Transverse colon (tissue), 4 donors: ENCODE measurements at regions not wholly inside any gene's neighbourhood (a gene's known extent, or its start where the extent isn't known, plus 50 kb on each side); places are given as distances from the start of the nearest gene placed in this dataset.

Source experiments
- DNase-seq: peaks from one replicate; pipeline ENCODE4 v3.0.0-alpha.2; 2019
- H3K27ac ChIP-seq, 4 donors: fragments of 200-600 bp; sonication (generic); 2 replicates each; pipeline ENCODE4 v1.5.1; 2016 to 2018; ENCODE audit warnings: inconsistent platforms in 4 of 4
- H3K27me3 ChIP-seq: fragments of 200-600 bp; sonication (generic); 2 replicates; pipeline ENCODE4 v1.5.1; 2017; ENCODE audit warnings: inconsistent platforms
- H3K36me3 ChIP-seq, 4 donors: fragments of 200-600 bp; sonication (generic); 2 replicates each; pipeline ENCODE4 v1.5.1; 2017 to 2019; ENCODE audit warnings: inconsistent platforms in 4 of 4
- H3K4me1 ChIP-seq, 4 donors: fragments of 200-600 bp; sonication (generic); 2 replicates each; pipeline ENCODE4 v1.5.1; 2017 to 2020; ENCODE audit warnings: inconsistent platforms in 4 of 4
- H3K4me3 ChIP-seq, 4 donors: fragments of 200-600 bp; sonication (generic); 1 replicate in 1 of 4; 2 replicates in 3 of 4; pipeline versions ENCODE4 v1.5.1 to v1.6.1; 2017 to 2019; ENCODE audit warnings: inconsistent platforms in 4 of 4
- H3K9me3 ChIP-seq, 2 donors: fragments of 200-600 bp; sonication (generic); 2 replicates each; pipeline ENCODE4 v1.5.1; 2017 to 2019; ENCODE audit warnings: inconsistent platforms in 2 of 2
- EP300 ChIP-seq: sonication (generic); formaldehyde crosslinking; IDR thresholded peaks from one replicate; pipeline ENCODE4 v1.6.1; 2017; ENCODE audit warnings: antibody characterized with exemption, low read depth
- POLR2A ChIP-seq: fragments of 450-650 bp; IDR thresholded peaks from one replicate; pipeline ENCODE4 v1.6.1; 2016; ENCODE audit warnings: antibody characterized with exemption, mild to moderate bottlenecking, moderate library complexity
- POLR2AphosphoS5 ChIP-seq, 3 donors: sonication (generic); formaldehyde crosslinking; IDR thresholded peaks; one replicate each; pipeline ENCODE4 v1.6.1; 2016; ENCODE audit warnings: antibody characterized with exemption in 3 of 3
- WGBS, 2 donors: methylation state at CpG; one replicate each; pipeline ENCODE4 v1.1.5; 2018; ENCODE audit warnings: low coverage in 1 of 2; 5-methylcytosine and 5-hydroxymethylcytosine counted together
- in situ Hi-C, 4 donors: fragments of 200-750 bp; cut with MboI; loops; one replicate each; pipeline versions ENCODE4 v1.15.0 to v1.15.1; 2017; ENCODE audit warnings: low sequenced_read_pairs in 3 of 4, low pct_ligation_motif_present in 1 of 4, low pct_unique_long_range_greater_than_20kb in 1 of 4
- intact Hi-C: fragments of 100-400 bp; cut with DNase I; formaldehyde crosslinking; loops from one replicate; pipeline ENCODE4 v1.15.1; 2023; ENCODE audit warnings: low total_unique reads
- TF ChIP-seq, protein P1 (sequence below), 5 experiments: fragments of 200-600 bp in 3 of 5; fragments of 450-650 bp in 2 of 5; sonication (generic) in 3 of 5; IDR thresholded peaks; 1 replicate in 2 of 5; 2 replicates in 3 of 5; pipeline ENCODE4 v1.5.1; 2016 to 2017; ENCODE audit warnings: antibody characterized with exemption in 5 of 5, inconsistent platforms in 3 of 5, mild to moderate bottlenecking in 2 of 5, moderate library complexity in 1 of 5

DNA sequence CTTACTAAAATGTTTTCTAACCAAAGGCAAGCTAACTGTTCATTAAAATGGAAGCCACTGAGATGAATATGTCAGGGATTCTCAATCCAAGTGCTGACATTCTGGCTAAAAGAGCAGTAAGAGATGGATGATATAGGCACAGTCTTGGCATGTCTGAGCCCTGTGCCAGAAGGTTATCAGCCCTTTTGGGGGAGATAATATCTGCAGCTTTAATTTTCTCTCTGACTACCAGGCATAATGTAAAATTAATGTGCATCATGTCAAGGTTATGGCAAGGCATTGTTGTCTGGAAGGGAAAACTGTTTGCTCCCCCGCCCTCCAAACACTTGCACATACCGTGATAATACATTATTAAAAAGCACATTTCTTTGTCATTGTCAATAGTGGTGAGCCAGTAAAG is 609.8 kb downstream of the ZNF608 start:
- no peaks in the 10 kb centered on the region for H3K9me3 ChIP-seq
- no peaks in the 10 kb centered on the region for H3K4me1 ChIP-seq
- intact Hi-C loops, result no loop called here
- 75 to 84% methylated on average over 2 of the region's 2 CpGs for WGBS, 2 donors
- H3K27ac ChIP-seq, result no peak overlapping the region
- H3K27me3 ChIP-seq, result no peaks in the 10 kb centered on the region
- TF ChIP-seq POLR2A (no peak), POLR2AphosphoS5 (IDR thresholded peaks at IDR 0.05) (no peak), EP300 (no peak)
- TF ChIP-seq, protein P1, sequence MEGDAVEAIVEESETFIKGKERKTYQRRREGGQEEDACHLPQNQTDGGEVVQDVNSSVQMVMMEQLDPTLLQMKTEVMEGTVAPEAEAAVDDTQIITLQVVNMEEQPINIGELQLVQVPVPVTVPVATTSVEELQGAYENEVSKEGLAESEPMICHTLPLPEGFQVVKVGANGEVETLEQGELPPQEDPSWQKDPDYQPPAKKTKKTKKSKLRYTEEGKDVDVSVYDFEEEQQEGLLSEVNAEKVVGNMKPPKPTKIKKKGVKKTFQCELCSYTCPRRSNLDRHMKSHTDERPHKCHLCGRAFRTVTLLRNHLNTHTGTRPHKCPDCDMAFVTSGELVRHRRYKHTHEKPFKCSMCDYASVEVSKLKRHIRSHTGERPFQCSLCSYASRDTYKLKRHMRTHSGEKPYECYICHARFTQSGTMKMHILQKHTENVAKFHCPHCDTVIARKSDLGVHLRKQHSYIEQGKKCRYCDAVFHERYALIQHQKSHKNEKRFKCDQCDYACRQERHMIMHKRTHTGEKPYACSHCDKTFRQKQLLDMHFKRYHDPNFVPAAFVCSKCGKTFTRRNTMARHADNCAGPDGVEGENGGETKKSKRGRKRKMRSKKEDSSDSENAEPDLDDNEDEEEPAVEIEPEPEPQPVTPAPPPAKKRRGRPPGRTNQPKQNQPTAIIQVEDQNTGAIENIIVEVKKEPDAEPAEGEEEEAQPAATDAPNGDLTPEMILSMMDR (IDR thresholded peaks at IDR 0.05), result no peak
- H3K36me3 ChIP-seq, result no peaks in the 10 kb centered on the region
- no peak for DNase-seq
- no peak overlapping the region for H3K4me3 ChIP-seq
- in situ Hi-C loops, result no loop called here

DNA sequence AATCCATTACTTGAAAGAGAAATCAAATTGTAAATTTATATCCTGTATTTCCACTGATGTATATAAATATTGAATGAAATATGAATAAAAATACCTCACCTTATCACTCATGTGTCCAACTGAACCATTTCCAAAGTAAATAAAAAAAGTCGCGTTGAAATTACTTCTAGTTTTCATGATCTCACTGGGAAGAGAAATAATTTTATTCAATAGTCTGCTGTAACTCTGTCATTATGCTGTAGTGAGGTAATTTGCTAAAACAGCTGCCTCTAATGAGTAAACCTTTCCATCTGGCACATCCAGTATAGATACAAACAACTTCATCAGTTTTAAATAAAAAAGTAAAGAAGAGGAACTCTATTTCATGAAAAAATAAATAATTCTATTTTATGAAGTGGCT is 611.5 kb downstream of the ZNF608 start:
- H3K4me1 ChIP-seq, result no peaks in the 10 kb centered on the region
- H3K27ac ChIP-seq, result no peak overlapping the region
- TF ChIP-seq EP300 (no peak), POLR2AphosphoS5 (IDR thresholded peaks at IDR 0.05) (no peak), POLR2A (no peak)
- TF ChIP-seq, protein P1 (IDR thresholded peaks at IDR 0.05), result no peak
- in situ Hi-C loops (no loop called here), intact Hi-C loops (no loop called here)
- WGBS, 2 donors, result 25 to 31% methylated on average over 2 of the region's 2 CpGs
- H3K9me3 ChIP-seq, result no peaks in the 10 kb centered on the region
- H3K27me3 ChIP-seq, result no peaks in the 10 kb centered on the region
- no peak for DNase-seq
- H3K4me3 ChIP-seq, result no peak overlapping the region
- H3K36me3 ChIP-seq, result no peaks in the 10 kb centered on the region

DNA sequence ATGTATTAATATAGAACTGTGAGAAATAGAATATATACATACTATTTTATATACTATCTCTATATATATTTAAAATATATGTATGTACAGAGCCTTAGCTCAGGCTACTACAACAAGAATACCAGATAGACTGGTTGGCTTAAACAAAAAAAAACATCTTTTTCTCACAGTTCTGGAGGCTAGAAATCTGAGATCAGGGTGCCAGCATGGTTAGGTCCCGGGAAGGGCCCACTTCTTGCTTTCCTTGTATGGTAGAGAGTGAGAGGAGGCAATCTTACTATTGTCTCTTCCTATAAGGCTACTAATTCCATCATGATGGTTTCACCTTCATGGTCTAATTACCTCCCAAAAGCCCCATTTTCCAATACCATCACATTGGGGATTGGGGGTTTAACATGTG is 613.0 kb downstream of the ZNF608 start:
- no peak overlapping the region for H3K4me3 ChIP-seq
- intact Hi-C loops, result no loop called here
- DNase-seq, result no peak
- H3K9me3 ChIP-seq, result no peaks in the 10 kb centered on the region
- no peaks in the 10 kb centered on the region for H3K4me1 ChIP-seq
- H3K36me3 ChIP-seq, result no peaks in the 10 kb centered on the region
- H3K27ac ChIP-seq, result no peak overlapping the region
- TF ChIP-seq POLR2A, result no peak
- TF ChIP-seq POLR2AphosphoS5 (IDR thresholded peaks at IDR 0.05), result no peak
- TF ChIP-seq, protein P1 (IDR thresholded peaks at IDR 0.05), result no peak
- no peak for TF ChIP-seq EP300
- in situ Hi-C loops, result no loop called here
- no peaks in the 10 kb centered on the region for H3K27me3 ChIP-seq
- WGBS, 2 donors, result 92 to 100% methylated on average over 1 of the region's 1 CpG

DNA sequence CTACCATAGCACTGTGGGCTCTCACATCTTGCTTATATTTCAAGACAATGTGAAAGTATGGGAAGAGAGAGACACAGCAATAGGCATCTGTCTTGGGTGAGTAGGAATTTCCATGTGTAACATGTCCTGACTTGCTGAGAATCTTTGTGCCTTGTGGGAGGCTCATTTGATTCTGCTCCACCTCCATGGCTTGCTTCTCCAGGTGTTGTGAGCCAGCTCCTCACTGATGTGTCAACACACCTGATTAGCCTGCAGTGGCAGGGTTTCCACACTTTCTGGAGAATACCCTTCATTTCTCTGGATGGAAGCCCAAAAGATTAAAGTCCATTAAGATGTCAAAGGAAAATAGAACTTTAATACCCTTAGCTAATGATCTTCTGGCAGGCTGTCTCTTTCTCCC is 613.6 kb downstream of the ZNF608 start:
- Histone ChIP-seq H3K9me3 (no peaks in the 10 kb centered on the region), H3K4me1 (no peaks in the 10 kb centered on the region), H3K4me3 (no peak overlapping the region), H3K36me3 (no peaks in the 10 kb centered on the region), H3K27ac (no peak overlapping the region), H3K27me3 (no peaks in the 10 kb centered on the region)
- intact Hi-C loops, result no loop called here
- in situ Hi-C loops, result no loop called here
- TF ChIP-seq, protein P1 (IDR thresholded peaks at IDR 0.05), result no peak
- TF ChIP-seq POLR2A (no peak), EP300 (no peak), POLR2AphosphoS5 (IDR thresholded peaks at IDR 0.05) (no peak)
- DNase-seq, result no peak
